ENCODE measurements at regions not wholly inside any gene's neighbourhood (a gene's known extent, or its start where the extent isn't known, plus 50 kb on each side); places are given as distances from the start of the nearest gene placed in this dataset.

GRCh38 chr12:91965781-91966180 lies 179.9 kb downstream of the BTG1 start:
- intact Hi-C loops (cut with micrococcal nuclease): no loop called here
- Mint-ChIP-seq H3K4me1 (ENCODE audit: low read depth) (no peaks in the 10 kb centered on the region), H3K36me3 (ENCODE audit: low read depth) (peaks cover 2% of the 10 kb centered on the region)

DNA sequence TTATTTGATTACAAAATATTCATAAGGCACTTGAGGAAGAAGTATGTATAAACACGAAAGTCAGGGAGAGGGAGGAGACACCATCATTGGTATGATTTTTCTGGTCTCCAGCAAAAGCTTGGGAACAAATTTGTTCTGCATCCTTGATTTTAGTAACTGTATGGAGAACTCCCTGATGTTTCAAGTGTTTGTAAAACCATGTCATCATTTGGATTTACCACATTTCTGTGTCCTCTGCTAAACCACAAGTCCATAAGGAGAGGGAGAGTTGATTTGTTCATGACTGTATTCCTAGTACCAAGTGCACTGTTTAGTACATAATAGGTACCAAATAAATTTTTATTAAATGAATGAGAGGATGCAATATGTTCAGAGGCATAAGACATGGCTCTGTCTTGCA lies 181.1 kb downstream of the BTG1 start:
- Mint-ChIP-seq H3K4me3 (no peak overlapping the region), H3K36me3 (ENCODE audit: low read depth) (peaks cover 2% of the 10 kb centered on the region), H3K4me1 (ENCODE audit: low read depth) (no peaks in the 10 kb centered on the region), H3K27ac (no peak overlapping the region), H3K9me3 (peaks cover under 1% of the 10 kb centered on the region), H3K27me3 (ENCODE audit: insufficient read depth) (no peaks in the 10 kb centered on the region)
- DNase-seq (ENCODE audit: low spot score): no peak
- intact Hi-C loops (cut with micrococcal nuclease): no loop called here

More at GRCh38 chr12:91965781-91966180, 179.9 kb downstream of the BTG1 start:
- no peak overlapping the region for H3K27ac Mint-ChIP-seq
- no peaks in the 10 kb centered on the region for H3K27me3 Mint-ChIP-seq (ENCODE audit: insufficient read depth)
- H3K9me3 Mint-ChIP-seq: peaks cover 9% of the 10 kb centered on the region
- no peak for DNase-seq (ENCODE audit: low spot score)
- H3K4me3 Mint-ChIP-seq: no peak overlapping the region

- intact Hi-C loops (cut with micrococcal nuclease): no loop called here
- no peak overlapping the region for H3K4me3 Mint-ChIP-seq
Measured at GRCh38 chr12:91959220-91959619, 186.4 kb downstream of the BTG1 start.

GRCh38 chr12:91958816-91959215 lies 186.8 kb downstream of the BTG1 start:
- Mint-ChIP-seq H3K4me1 (ENCODE audit: low read depth) (no peaks in the 10 kb centered on the region), H3K4me3 (no peak overlapping the region), H3K36me3 (ENCODE audit: low read depth) (peaks cover 2% of the 10 kb centered on the region), H3K27me3 (ENCODE audit: insufficient read depth) (no peaks in the 10 kb centered on the region), H3K27ac (no peak overlapping the region), H3K9me3 (no peaks in the 10 kb centered on the region)
- intact Hi-C loops (cut with micrococcal nuclease): no loop called here
- DNase-seq (ENCODE audit: low spot score): no peak

More at GRCh38 chr12:91959220-91959619, 186.4 kb downstream of the BTG1 start:
- Mint-ChIP-seq H3K27me3 (ENCODE audit: insufficient read depth) (no peaks in the 10 kb centered on the region), H3K36me3 (ENCODE audit: low read depth) (peaks cover 2% of the 10 kb centered on the region), H3K27ac (no peak overlapping the region), H3K9me3 (no peaks in the 10 kb centered on the region), H3K4me1 (ENCODE audit: low read depth) (no peaks in the 10 kb centered on the region)
- no peak for DNase-seq (ENCODE audit: low spot score)

DNA sequence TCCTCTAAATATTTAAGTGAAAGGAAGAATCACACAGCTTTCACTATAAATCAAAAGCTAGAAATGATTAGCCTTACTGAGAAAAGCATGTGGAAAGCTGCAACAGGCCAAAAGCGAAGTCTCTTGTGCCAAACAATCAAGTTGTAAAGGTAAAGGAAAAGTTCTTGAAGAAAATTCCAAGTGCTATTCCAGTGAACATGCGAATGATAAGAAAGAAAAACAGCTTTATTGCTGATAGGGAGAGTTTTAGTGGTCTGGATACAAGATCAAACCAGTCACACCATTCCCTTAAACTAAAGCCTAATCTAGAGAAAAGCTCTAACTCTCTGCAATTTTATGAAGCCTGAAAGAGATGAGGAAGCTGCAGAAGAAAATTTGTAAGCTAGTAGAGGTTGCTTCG lies 190.9 kb downstream of the BTG1 start:
- H3K36me3 Mint-ChIP-seq (ENCODE audit: low read depth): no peaks in the 10 kb centered on the region
- intact Hi-C loops (cut with micrococcal nuclease): no loop called here
- no peaks in the 10 kb centered on the region for H3K27me3 Mint-ChIP-seq (ENCODE audit: insufficient read depth)
- no peaks in the 10 kb centered on the region for H3K4me1 Mint-ChIP-seq (ENCODE audit: low read depth)
- no peak for DNase-seq (ENCODE audit: low spot score)
- H3K27ac Mint-ChIP-seq: no peak overlapping the region
- H3K9me3 Mint-ChIP-seq: no peaks in the 10 kb centered on the region
- H3K4me3 Mint-ChIP-seq: no peak overlapping the region

GRCh38 chr12:91954326-91954725 lies 191.3 kb downstream of the BTG1 start:
- no peak for DNase-seq (ENCODE audit: low spot score)
- Mint-ChIP-seq H3K27me3 (ENCODE audit: insufficient read depth) (no peaks in the 10 kb centered on the region), H3K27ac (no peak overlapping the region), H3K4me3 (no peak overlapping the region), H3K36me3 (ENCODE audit: low read depth) (no peaks in the 10 kb centered on the region), H3K4me1 (ENCODE audit: low read depth) (no peaks in the 10 kb centered on the region), H3K9me3 (no peaks in the 10 kb centered on the region)
- intact Hi-C loops (cut with micrococcal nuclease): no loop called here

DNA sequence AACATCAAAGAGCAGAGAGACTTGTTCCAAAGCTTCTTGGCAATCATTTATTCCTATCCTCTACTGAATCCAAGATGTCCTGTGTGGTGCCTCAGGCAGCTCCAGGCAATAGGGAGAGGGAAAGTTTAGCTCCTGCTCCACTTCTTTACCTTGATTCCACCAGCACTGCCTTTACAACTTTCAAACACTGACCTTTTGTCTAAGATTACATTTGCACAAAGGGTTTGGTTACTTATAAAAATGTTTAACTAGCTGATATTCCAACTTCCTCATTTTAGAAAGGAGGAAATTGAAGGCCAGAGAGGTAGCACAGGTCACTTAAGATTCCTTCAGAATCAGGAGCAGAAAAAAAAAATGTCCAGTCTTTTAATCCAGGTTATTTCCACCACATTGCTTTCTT lies 192.7 kb downstream of the BTG1 start:
- Mint-ChIP-seq H3K9me3 (no peaks in the 10 kb centered on the region), H3K36me3 (ENCODE audit: low read depth) (no peaks in the 10 kb centered on the region), H3K4me3 (no peak overlapping the region), H3K27me3 (ENCODE audit: insufficient read depth) (no peaks in the 10 kb centered on the region), H3K4me1 (ENCODE audit: low read depth) (peaks cover 5% of the 10 kb centered on the region), H3K27ac (no peak overlapping the region)
- DNase-seq (ENCODE audit: low spot score): no peak
- intact Hi-C loops (cut with micrococcal nuclease): no loop called here

DNA sequence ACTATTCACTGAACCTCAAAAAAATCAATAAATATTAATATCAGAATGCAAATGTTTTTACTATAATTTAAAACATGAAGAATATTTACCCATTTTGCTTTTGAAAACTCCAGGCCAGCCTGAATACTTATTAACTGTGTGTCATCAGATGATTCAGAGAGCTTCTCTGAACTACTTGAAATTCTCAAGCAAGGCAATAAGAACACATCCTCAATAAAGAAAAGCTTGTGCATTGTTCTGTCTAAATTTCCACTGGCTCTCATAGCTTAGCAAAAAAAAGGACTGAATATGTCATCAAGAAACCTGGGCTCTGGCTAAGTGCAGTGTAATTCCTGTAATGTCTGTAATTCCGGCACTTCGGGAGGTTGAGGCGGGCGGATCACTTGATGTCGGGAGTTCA lies 194.1 kb downstream of the BTG1 start:
- Mint-ChIP-seq H3K27ac (no peak overlapping the region), H3K9me3 (no peaks in the 10 kb centered on the region), H3K4me1 (ENCODE audit: low read depth) (peaks cover 5% of the 10 kb centered on the region), H3K27me3 (ENCODE audit: insufficient read depth) (no peaks in the 10 kb centered on the region), H3K4me3 (no peak overlapping the region), H3K36me3 (ENCODE audit: low read depth) (no peaks in the 10 kb centered on the region)
- intact Hi-C loops (cut with micrococcal nuclease): no loop called here
- DNase-seq (ENCODE audit: low spot score): no peak

GRCh38 chr12:91948504-91948903 lies 197.1 kb downstream of the BTG1 start:
- no peaks in the 10 kb centered on the region for H3K9me3 Mint-ChIP-seq
- H3K27me3 Mint-ChIP-seq (ENCODE audit: insufficient read depth): no peaks in the 10 kb centered on the region
- no peak for DNase-seq (ENCODE audit: low spot score)
- H3K27ac Mint-ChIP-seq: no peak overlapping the region
- H3K4me3 Mint-ChIP-seq: no peak overlapping the region
- H3K4me1 Mint-ChIP-seq (ENCODE audit: low read depth): peaks cover 5% of the 10 kb centered on the region
- H3K36me3 Mint-ChIP-seq (ENCODE audit: low read depth): no peaks in the 10 kb centered on the region
- intact Hi-C loops (cut with micrococcal nuclease): no loop called here

GRCh38 chr12:91947459-91947858 lies 198.2 kb downstream of the BTG1 start:
- Mint-ChIP-seq H3K36me3 (ENCODE audit: low read depth) (no peaks in the 10 kb centered on the region), H3K4me3 (no peak overlapping the region), H3K9me3 (no peaks in the 10 kb centered on the region), H3K27me3 (ENCODE audit: insufficient read depth) (peaks cover 3% of the 10 kb centered on the region), H3K4me1 (ENCODE audit: low read depth) (peaks cover 5% of the 10 kb centered on the region), H3K27ac (no peak overlapping the region)
- DNase-seq (ENCODE audit: low spot score): no peak
- intact Hi-C loops (cut with micrococcal nuclease): no loop called here

- H3K36me3 Mint-ChIP-seq (ENCODE audit: low read depth): peaks cover 2% of the 10 kb centered on the region
- H3K27me3 Mint-ChIP-seq (ENCODE audit: insufficient read depth): peaks cover 3% of the 10 kb centered on the region
- peaks cover 4% of the 10 kb centered on the region for H3K9me3 Mint-ChIP-seq
- DNase-seq (ENCODE audit: low spot score): no peak
- H3K4me1 Mint-ChIP-seq (ENCODE audit: low read depth): peaks cover 5% of the 10 kb centered on the region
- intact Hi-C loops (cut with micrococcal nuclease): no loop called here
- no peak overlapping the region for H3K27ac Mint-ChIP-seq
- H3K4me3 Mint-ChIP-seq: no peak overlapping the region
Measured at GRCh38 chr12:91944637-91945036, 201.0 kb downstream of the BTG1 start.

- H3K27ac Mint-ChIP-seq: no peak overlapping the region
- H3K4me1 Mint-ChIP-seq (ENCODE audit: low read depth): no peaks in the 10 kb centered on the region
- DNase-seq (ENCODE audit: low spot score): no peak
- intact Hi-C loops (cut with micrococcal nuclease): no loop called here
- peaks cover 2% of the 10 kb centered on the region for H3K36me3 Mint-ChIP-seq (ENCODE audit: low read depth)
- H3K27me3 Mint-ChIP-seq (ENCODE audit: insufficient read depth): peaks cover 3% of the 10 kb centered on the region
- H3K4me3 Mint-ChIP-seq: no peak overlapping the region
- H3K9me3 Mint-ChIP-seq: peaks cover 4% of the 10 kb centered on the region
Measured at GRCh38 chr12:91940826-91941570, 204.6 kb downstream of the BTG1 start.

DNA sequence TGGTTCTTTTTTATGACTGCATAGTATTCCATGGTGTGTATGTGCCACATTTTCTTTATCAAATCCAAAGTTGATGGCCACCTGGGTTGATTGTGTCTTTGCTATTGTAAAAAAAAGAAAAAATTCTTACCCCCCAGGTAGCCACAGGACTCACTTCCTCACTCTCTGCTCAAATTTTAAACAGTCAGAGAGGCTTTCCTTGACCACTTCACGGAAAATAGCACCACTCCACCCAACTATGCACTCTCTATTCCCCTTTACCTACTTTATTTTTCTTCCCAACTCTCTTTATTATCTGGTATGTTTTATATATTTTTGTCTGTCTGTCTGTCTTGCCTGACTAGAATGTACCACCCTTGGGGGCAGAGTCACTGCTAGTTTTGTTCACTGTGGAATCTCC lies 205.3 kb downstream of the BTG1 start:
- DNase-seq (ENCODE audit: low spot score): no peak
- H3K4me1 Mint-ChIP-seq (ENCODE audit: low read depth): no peaks in the 10 kb centered on the region
- intact Hi-C loops (cut with micrococcal nuclease): no loop called here
- H3K36me3 Mint-ChIP-seq (ENCODE audit: low read depth): peaks cover 2% of the 10 kb centered on the region
- no peak overlapping the region for H3K4me3 Mint-ChIP-seq
- H3K27ac Mint-ChIP-seq: no peak overlapping the region
- peaks cover 3% of the 10 kb centered on the region for H3K27me3 Mint-ChIP-seq (ENCODE audit: insufficient read depth)
- peaks cover 4% of the 10 kb centered on the region for H3K9me3 Mint-ChIP-seq

- Mint-ChIP-seq H3K27ac (no peak overlapping the region), H3K4me1 (ENCODE audit: low read depth) (no peaks in the 10 kb centered on the region), H3K9me3 (peaks cover 4% of the 10 kb centered on the region), H3K4me3 (no peak overlapping the region), H3K27me3 (ENCODE audit: insufficient read depth) (peaks cover 2% of the 10 kb centered on the region), H3K36me3 (ENCODE audit: low read depth) (peaks cover 2% of the 10 kb centered on the region)
- intact Hi-C loops (cut with micrococcal nuclease): no loop called here
- no peak for DNase-seq (ENCODE audit: low spot score)
Measured at GRCh38 chr12:91937706-91938105, 207.9 kb downstream of the BTG1 start.

Data from activated T-helper 1 cell treated with anti-CD3 and anti-CD28 coated beads, Interleukin-12 subunit alpha, Interleukin-12 subunit beta, Interleukin-2, Interleukin-4 antibody, amounts not matched to agents 30 ng/mL and 10 ng/mL and 1 ng/mL, durations not matched to agents 14 hours and 24 hours and 36 hours (primary cell).